HG03097 (cell line): ENCODE measurements at regions not wholly inside any gene's neighbourhood (a gene's known extent, or its start where the extent isn't known, plus 50 kb on each side); places are given as distances from the start of the nearest gene placed in this dataset.
"Not testable (repeated sequence)": the region's sequence is repeated elsewhere in the genome, so short reads cannot be mapped to it uniquely, and the experiment has no call there.

ENCODE experiments used
- ATAC-seq: cut with Tn5 transposase; IDR thresholded peaks from one replicate; pipeline ENCODE4 v1.9.1; 2021; ENCODE audit not compliant: unreplicated experiment, low FRiP score

- no peak for ATAC-seq
Observed at GRCh38 chr5:85646036-85646435, 971.7 kb upstream of the COX7C start.

- ATAC-seq = no peak
Observed at GRCh38 chr5:85646641-85647040, 971.1 kb upstream of the COX7C start.

GRCh38 chr5:85647349-85648127, 970.2 kb upstream of the COX7C start:
- ATAC-seq = no peak

- ATAC-seq = no peak
Observed at GRCh38 chr5:85648495-85648894, 969.2 kb upstream of the COX7C start.

- no peak for ATAC-seq
Observed at GRCh38 chr5:85651731-85652130, 966.0 kb upstream of the COX7C start.

GRCh38 chr5:85654144-85654543, 963.6 kb upstream of the COX7C start:
- not testable (repeated sequence) for ATAC-seq

- no peak for ATAC-seq
Observed at GRCh38 chr5:85656050-85656449, 961.7 kb upstream of the COX7C start.

- ATAC-seq = not testable (repeated sequence)
Observed at GRCh38 chr5:85657328-85657727, 960.4 kb upstream of the COX7C start.

GRCh38 chr5:85662969-85663707, 954.6 kb upstream of the COX7C start:
- ATAC-seq = not testable (repeated sequence)

GRCh38 chr5:85663708-85664031, 954.1 kb upstream of the COX7C start:
- no peak for ATAC-seq

- ATAC-seq = no peak
Observed at GRCh38 chr5:85670417-85670816, 947.3 kb upstream of the COX7C start.

GRCh38 chr5:85671223-85671970, 946.3 kb upstream of the COX7C start:
- ATAC-seq = no peak

- no peak for ATAC-seq
Observed at GRCh38 chr5:85681871-85682270, 935.9 kb upstream of the COX7C start.

- no peak for ATAC-seq
Observed at GRCh38 chr5:85684351-85684750, 933.4 kb upstream of the COX7C start.

- no peak for ATAC-seq
Observed at GRCh38 chr5:85703296-85703695, 914.4 kb upstream of the COX7C start.

GRCh38 chr5:85709728-85710127, 908.0 kb upstream of the COX7C start:
- ATAC-seq = no peak

GRCh38 chr5:85716344-85717202, 901.2 kb upstream of the COX7C start:
- ATAC-seq = no peak

- ATAC-seq = no peak
Observed at GRCh38 chr5:85717203-85717563, 900.6 kb upstream of the COX7C start.

GRCh38 chr5:85732185-85732584, 885.6 kb upstream of the COX7C start:
- no peak for ATAC-seq

- ATAC-seq = no peak
Observed at GRCh38 chr5:85741972-85742371, 875.8 kb upstream of the COX7C start.

- ATAC-seq = no peak
Observed at GRCh38 chr5:85760519-85760918, 857.2 kb upstream of the COX7C start.
